ENCODE measurements at regions not wholly inside any gene's neighbourhood (a gene's known extent, or its start where the extent isn't known, plus 50 kb on each side); places are given as distances from the start of the nearest gene placed in this dataset.

DNA sequence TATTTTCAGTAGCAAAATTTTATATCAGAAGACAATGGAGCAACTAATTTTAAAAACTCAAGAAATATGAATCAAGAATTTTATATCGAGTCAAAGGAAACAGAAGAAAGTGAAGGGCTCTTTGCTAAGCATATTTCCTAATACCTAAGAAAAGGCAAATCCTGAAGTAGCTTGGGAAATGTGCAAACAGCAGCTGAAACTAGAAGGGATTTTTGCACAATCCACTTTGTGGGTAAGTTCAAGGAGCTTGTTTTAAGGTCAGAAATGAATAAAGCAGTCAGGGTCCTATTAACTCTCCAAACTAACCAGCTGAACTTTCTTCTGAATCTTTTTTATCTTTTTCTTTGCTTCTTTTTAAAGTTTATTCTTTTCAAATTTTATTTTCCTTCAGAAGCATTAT, 500.9 kb upstream of the CXorf51A start (continued):
- TF ChIP-seq GABPA (IDR thresholded peaks at IDR 0.05; ENCODE audit: borderline replicate concordance, insufficient read depth, low read length): no peak
- TF ChIP-seq CBX5 (IDR thresholded peaks at IDR 0.05; ENCODE audit: low read depth, low read length): no peak

Data from H1 (cell line).